ENCODE measurements at regions not wholly inside any gene's neighbourhood (a gene's known extent, or its start where the extent isn't known, plus 50 kb on each side); places are given as distances from the start of the nearest gene placed in this dataset.

GRCh38 chr9:116080561-116080960 is 73.0 kb upstream of the PAPPA start:
- H3K36me3 ChIP-seq = no peaks in the 10 kb centered on the region
- intact Hi-C loops (cut with DNase I) = no loop called here

DNA sequence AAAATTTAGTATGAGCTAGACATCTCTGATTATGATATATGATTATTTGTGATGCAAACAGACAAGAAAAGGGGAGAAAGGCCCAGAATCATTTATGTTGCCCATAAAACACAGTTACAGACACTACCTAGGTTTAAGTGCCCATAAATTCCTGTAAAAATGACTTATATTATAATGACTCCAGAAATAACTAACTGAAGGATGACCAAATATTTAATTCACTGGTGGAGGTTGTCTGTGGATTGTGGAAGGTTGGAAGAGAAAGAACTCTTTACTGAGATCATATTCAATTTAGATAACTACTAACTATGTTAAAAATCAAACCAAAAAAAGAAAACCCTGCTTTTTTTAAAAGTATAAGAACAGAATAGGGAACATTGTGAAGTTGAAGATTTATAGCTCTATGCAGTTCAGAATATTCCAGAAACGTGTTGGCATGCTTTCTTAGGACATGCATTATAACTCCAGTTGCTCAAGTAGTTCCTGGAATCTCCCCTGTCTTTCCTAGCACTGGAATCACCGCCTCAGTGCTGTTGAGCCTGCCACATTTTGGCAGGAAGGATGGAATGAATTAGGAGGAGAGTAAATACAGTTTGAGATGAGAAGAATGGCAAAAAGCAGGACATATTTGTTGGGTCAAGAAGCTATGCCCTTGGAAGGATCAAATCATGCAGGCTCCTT is 72.0 kb upstream of the PAPPA start:
- no peak overlapping the region for H3K27ac ChIP-seq
- H3K27me3 ChIP-seq = no peaks in the 10 kb centered on the region
- H3K4me3 ChIP-seq = no peak overlapping the region
- no peaks in the 10 kb centered on the region for H3K36me3 ChIP-seq
- intact Hi-C loops (cut with DNase I) = no loop called here
- H3K4me1 ChIP-seq (ENCODE audit: insufficient read depth) = no peaks in the 10 kb centered on the region
- no peak for TF ChIP-seq POLR2A (IDR thresholded peaks at IDR 0.05)
- TF ChIP-seq EP300 (IDR thresholded peaks at IDR 0.05) = no peak
- TF ChIP-seq, protein P1, sequence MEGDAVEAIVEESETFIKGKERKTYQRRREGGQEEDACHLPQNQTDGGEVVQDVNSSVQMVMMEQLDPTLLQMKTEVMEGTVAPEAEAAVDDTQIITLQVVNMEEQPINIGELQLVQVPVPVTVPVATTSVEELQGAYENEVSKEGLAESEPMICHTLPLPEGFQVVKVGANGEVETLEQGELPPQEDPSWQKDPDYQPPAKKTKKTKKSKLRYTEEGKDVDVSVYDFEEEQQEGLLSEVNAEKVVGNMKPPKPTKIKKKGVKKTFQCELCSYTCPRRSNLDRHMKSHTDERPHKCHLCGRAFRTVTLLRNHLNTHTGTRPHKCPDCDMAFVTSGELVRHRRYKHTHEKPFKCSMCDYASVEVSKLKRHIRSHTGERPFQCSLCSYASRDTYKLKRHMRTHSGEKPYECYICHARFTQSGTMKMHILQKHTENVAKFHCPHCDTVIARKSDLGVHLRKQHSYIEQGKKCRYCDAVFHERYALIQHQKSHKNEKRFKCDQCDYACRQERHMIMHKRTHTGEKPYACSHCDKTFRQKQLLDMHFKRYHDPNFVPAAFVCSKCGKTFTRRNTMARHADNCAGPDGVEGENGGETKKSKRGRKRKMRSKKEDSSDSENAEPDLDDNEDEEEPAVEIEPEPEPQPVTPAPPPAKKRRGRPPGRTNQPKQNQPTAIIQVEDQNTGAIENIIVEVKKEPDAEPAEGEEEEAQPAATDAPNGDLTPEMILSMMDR (IDR thresholded peaks at IDR 0.05) = no peak
- WGBS, 3 donors = 15 to 18% (median 18%) methylated on average over 2 of the region's 2 CpGs
- DNase-seq = no peak
- H3K9me3 ChIP-seq = no peaks in the 10 kb centered on the region

More at GRCh38 chr9:116080561-116080960, 73.0 kb upstream of the PAPPA start:
- H3K4me1 ChIP-seq (ENCODE audit: insufficient read depth) = no peaks in the 10 kb centered on the region
- H3K4me3 ChIP-seq = no peak overlapping the region
- 70 to 79% (median 75%) methylated on average over 5 of the region's 5 CpGs for WGBS, 3 donors
- H3K27ac ChIP-seq = no peak overlapping the region
- H3K9me3 ChIP-seq = no peaks in the 10 kb centered on the region
- DNase-seq = no peak
- no peaks in the 10 kb centered on the region for H3K27me3 ChIP-seq
- TF ChIP-seq POLR2A (IDR thresholded peaks at IDR 0.05) (no peak), EP300 (IDR thresholded peaks at IDR 0.05) (no peak)
- TF ChIP-seq, protein P1 (IDR thresholded peaks at IDR 0.05) = no peak

DNA sequence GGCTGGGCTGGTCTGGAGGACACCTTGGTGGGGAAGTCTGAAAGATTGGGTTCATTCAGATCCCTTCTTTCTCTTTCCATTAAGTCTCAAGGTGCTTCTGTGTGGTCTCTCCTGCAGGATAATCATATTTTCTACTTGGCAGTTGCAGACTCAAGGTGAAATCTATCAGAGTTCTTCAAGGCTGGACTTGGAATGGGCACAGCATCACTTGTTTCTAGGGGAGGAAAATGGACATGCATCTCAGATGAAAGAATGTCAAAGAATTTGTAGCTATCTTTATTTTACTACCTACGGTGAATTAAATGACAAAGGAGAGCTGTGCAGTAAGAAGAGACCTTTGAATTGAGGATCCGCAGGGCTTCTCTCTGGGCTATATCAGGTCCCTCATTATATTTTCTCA is 69.8 kb upstream of the PAPPA start:
- Histone ChIP-seq H3K9me3 (no peaks in the 10 kb centered on the region), H3K4me3 (no peak overlapping the region), H3K36me3 (no peaks in the 10 kb centered on the region), H3K4me1 (ENCODE audit: insufficient read depth) (no peaks in the 10 kb centered on the region), H3K27me3 (no peaks in the 10 kb centered on the region), H3K27ac (no peak overlapping the region)
- no peak for TF ChIP-seq POLR2A (IDR thresholded peaks at IDR 0.05)
- no peak for TF ChIP-seq EP300 (IDR thresholded peaks at IDR 0.05)
- TF ChIP-seq, protein P1 (IDR thresholded peaks at IDR 0.05) = no peak
- DNase-seq = no peak
- 80 to 88% (median 84%) methylated on average over 2 of the region's 2 CpGs for WGBS, 3 donors
- intact Hi-C loops (cut with DNase I) = no loop called here

DNA sequence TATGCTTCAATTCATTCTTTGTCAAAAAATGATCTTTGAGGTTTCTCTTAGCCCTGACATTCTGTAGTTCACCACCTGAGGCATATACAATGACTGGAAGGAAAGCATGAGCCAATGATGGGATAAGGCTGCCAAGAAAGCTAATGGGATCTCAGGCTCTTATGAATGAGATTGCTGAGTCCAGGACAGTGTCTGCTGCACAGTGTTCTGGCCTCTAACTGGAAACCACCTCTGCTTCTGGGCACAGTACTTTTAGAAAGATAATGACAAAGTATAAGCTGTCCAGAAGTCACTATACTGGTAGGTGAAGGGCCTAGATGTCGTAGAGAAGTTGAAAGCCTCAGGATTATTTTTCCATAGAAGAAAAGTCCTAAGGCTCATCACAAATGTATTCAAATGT is 69.1 kb upstream of the PAPPA start:
- 74 to 85% (median 82%) methylated on average over 1 of the region's 1 CpG for WGBS, 3 donors
- Histone ChIP-seq H3K27ac (no peak overlapping the region), H3K9me3 (no peaks in the 10 kb centered on the region), H3K4me1 (ENCODE audit: insufficient read depth) (no peaks in the 10 kb centered on the region), H3K36me3 (no peaks in the 10 kb centered on the region), H3K4me3 (no peak overlapping the region), H3K27me3 (no peaks in the 10 kb centered on the region)
- intact Hi-C loops (cut with DNase I) = no loop called here
- no peak for TF ChIP-seq POLR2A (IDR thresholded peaks at IDR 0.05)
- TF ChIP-seq, protein P1 (IDR thresholded peaks at IDR 0.05) = no peak
- TF ChIP-seq EP300 (IDR thresholded peaks at IDR 0.05) = no peak
- DNase-seq = no peak
